GM21447 (cell line): ENCODE measurements at regions not wholly inside any gene's neighbourhood (a gene's known extent, or its start where the extent isn't known, plus 50 kb on each side); places are given as distances from the start of the nearest gene placed in this dataset.

ENCODE experiments used
- ATAC-seq: cut with Tn5 transposase; IDR thresholded peaks from one replicate; pipeline ENCODE4 v1.9.1; 2021; ENCODE audit not compliant: unreplicated experiment

- no peak for ATAC-seq
Measured at GRCh38 chr2:120683701-120684100, 52.0 kb upstream of the GLI2 start.

- ATAC-seq: no peak
Measured at GRCh38 chr2:120684289-120685065, 51.2 kb upstream of the GLI2 start.

GRCh38 chr2:120685066-120685973 lies 50.3 kb upstream of the GLI2 start:
- ATAC-seq: no peak
